OCI-LY1 (cell line): ENCODE measurements at regions not wholly inside any gene's neighbourhood (a gene's known extent, or its start where the extent isn't known, plus 50 kb on each side); places are given as distances from the start of the nearest gene placed in this dataset.

Source experiments
- H2AFZ ChIP-seq: fragments of 200-600 bp; sonication (generic), shearing (Covaris generic); 2 replicates; pipeline ENCODE4 v1.6.0; 2014; ENCODE audit warnings: antibody characterized with exemption, mild to moderate bottlenecking, low read length
- H3F3A ChIP-seq: fragments of 200-600 bp; sonication (generic), shearing (Covaris generic); 2 replicates; pipeline ENCODE4 v1.6.0; 2014; ENCODE audit warnings: mild to moderate bottlenecking, antibody characterized with exemption, low read length, moderate library complexity; ENCODE audit not compliant: insufficient read depth
- H3K27ac ChIP-seq: fragments of 200-600 bp; sonication (generic); 2 replicates; pipeline ENCODE4 v1.5.1; 2014; ENCODE audit warnings: low read length, mixed run types, mild to moderate bottlenecking, low read depth; ENCODE audit not compliant: poor library complexity, severe bottlenecking
- H3K27me3 ChIP-seq: fragments of 200-600 bp; sonication (generic); 2 replicates; pipeline ENCODE4 v1.6.0; 2014; ENCODE audit warnings: antibody characterized with exemption, mild to moderate bottlenecking, low read length, moderate library complexity; ENCODE audit not compliant: insufficient read depth
- H3K36me3 ChIP-seq: fragments of 200-600 bp; sonication (generic); 2 replicates; pipeline ENCODE4 v1.6.1; 2014; ENCODE audit warnings: mild to moderate bottlenecking, antibody characterized with exemption, low read length, moderate library complexity, mixed read lengths; ENCODE audit not compliant: insufficient read depth
- H3K4me1 ChIP-seq: fragments of 200-600 bp; sonication (generic); 2 replicates; pipeline ENCODE4 v1.5.1; 2014; ENCODE audit warnings: mild to moderate bottlenecking, low read length, moderate library complexity; ENCODE audit not compliant: insufficient read depth, severe bottlenecking
- H3K4me2 ChIP-seq: fragments of 200-600 bp; sonication (generic), shearing (Covaris generic); 2 replicates; pipeline ENCODE4 v1.6.1; 2014; ENCODE audit warnings: low read length
- H3K4me3 ChIP-seq: fragments of 200-600 bp; sonication (generic); 2 replicates; pipeline ENCODE4 v1.5.1; 2014; ENCODE audit warnings: low read length, low read depth, mild to moderate bottlenecking, mixed read lengths; ENCODE audit not compliant: poor library complexity, severe bottlenecking
- H3K79me2 ChIP-seq: fragments of 200-600 bp; shearing (Covaris generic); 2 replicates; pipeline ENCODE4 v1.6.1; 2016; ENCODE audit warnings: mixed run types, low read length, mixed read lengths; ENCODE audit not compliant: insufficient read depth
- H3K9ac ChIP-seq: fragments of 200-600 bp; sonication (generic), shearing (Covaris generic); 2 replicates; pipeline ENCODE4 v1.6.1; 2014; ENCODE audit warnings: mild to moderate bottlenecking, low read length, mixed read lengths
- H3K9me2 ChIP-seq: fragments of 200-600 bp; sonication (generic), shearing (Covaris generic); 2 replicates; pipeline ENCODE4 v1.6.1; 2014; ENCODE audit warnings: low read depth, mild to moderate bottlenecking, low read length, mixed read lengths
- H3K9me3 ChIP-seq: fragments of 200-600 bp; shearing (Covaris generic); 2 replicates; pipeline ENCODE4 v1.6.1; 2014; ENCODE audit warnings: low read length, mixed read lengths
- H4K20me1 ChIP-seq: fragments of 200-600 bp; sonication (generic), shearing (Covaris generic); 2 replicates; pipeline ENCODE4 v1.6.0; 2016; ENCODE audit warnings: mild to moderate bottlenecking, low read length; ENCODE audit not compliant: insufficient read depth
- CTCF ChIP-seq: fragments of 200-600 bp; sonication (generic), shearing (Covaris generic); IDR thresholded peaks from 2 replicates; pipeline ENCODE4 v1.5.1; 2017; ENCODE audit warnings: mild to moderate bottlenecking, antibody characterized with exemption, low read length, moderate library complexity, mixed read lengths
- EZH2 ChIP-seq: fragments of 200-600 bp; sonication (generic), shearing (Covaris generic); IDR thresholded peaks from 2 replicates; pipeline ENCODE4 v1.8.0; 2017; ENCODE audit warnings: borderline replicate concordance, mixed run types, mild to moderate bottlenecking, antibody characterized with exemption, low read length, moderate library complexity, mixed read lengths

- Histone ChIP-seq H3K9me2 (no peaks in the 10 kb centered on the region), H3K4me1 (peaks cover 9% of the 10 kb centered on the region), H3K4me3 (peak overlapping the region; percentile 26), H2AFZ (no peak overlapping the region), H4K20me1 (no peaks in the 10 kb centered on the region), H3K9ac (no peak overlapping the region), H3K9me3 (no peaks in the 10 kb centered on the region), H3K79me2 (no peaks in the 10 kb centered on the region), H3K36me3 (no peaks in the 10 kb centered on the region), H3K4me2 (peak overlapping the region; percentile 44), H3F3A (no peaks in the 10 kb centered on the region), H3K27ac (no peak overlapping the region), H3K27me3 (peaks cover 11% of the 10 kb centered on the region)
- TF ChIP-seq CTCF (no peak), EZH2 (no peak)
Measured at GRCh38 chr21:35528116-35529042, 479.3 kb upstream of the RUNX1 start.

GRCh38 chr21:35527358-35527757 is 478.3 kb upstream of the RUNX1 start:
- Histone ChIP-seq H3K4me3 (no peak overlapping the region), H3K27ac (no peak overlapping the region), H3K9ac (no peak overlapping the region), H3K36me3 (no peaks in the 10 kb centered on the region), H3K79me2 (no peaks in the 10 kb centered on the region), H3K9me3 (no peaks in the 10 kb centered on the region), H3K4me2 (no peak overlapping the region), H3K9me2 (no peaks in the 10 kb centered on the region), H2AFZ (no peak overlapping the region), H3K4me1 (peaks cover 9% of the 10 kb centered on the region), H3F3A (no peaks in the 10 kb centered on the region), H4K20me1 (no peaks in the 10 kb centered on the region), H3K27me3 (peaks cover 11% of the 10 kb centered on the region)
- TF ChIP-seq CTCF (no peak), EZH2 (no peak)

- H3K4me3 ChIP-seq, result no peak overlapping the region
- H3F3A ChIP-seq, result no peaks in the 10 kb centered on the region
- TF ChIP-seq EZH2, result no peak
- TF ChIP-seq CTCF, result no peak
- H3K27me3 ChIP-seq, result peaks cover 11% of the 10 kb centered on the region; the same call in 1 of the 2 replicates
- no peak overlapping the region for H3K4me2 ChIP-seq
- H3K9ac ChIP-seq, result no peak overlapping the region
- H3K9me2 ChIP-seq, result no peaks in the 10 kb centered on the region
- H3K9me3 ChIP-seq, result no peaks in the 10 kb centered on the region
- H3K79me2 ChIP-seq, result no peaks in the 10 kb centered on the region
- H3K4me1 ChIP-seq, result peaks cover 9% of the 10 kb centered on the region
- no peaks in the 10 kb centered on the region for H3K36me3 ChIP-seq
- H4K20me1 ChIP-seq, result no peaks in the 10 kb centered on the region
- no peak overlapping the region for H3K27ac ChIP-seq
- H2AFZ ChIP-seq, result no peak overlapping the region
Measured at GRCh38 chr21:35525443-35525842, 476.3 kb upstream of the RUNX1 start.
